ENCODE measurements at regions not wholly inside any gene's neighbourhood (a gene's known extent, or its start where the extent isn't known, plus 50 kb on each side); places are given as distances from the start of the nearest gene placed in this dataset.

DNA sequence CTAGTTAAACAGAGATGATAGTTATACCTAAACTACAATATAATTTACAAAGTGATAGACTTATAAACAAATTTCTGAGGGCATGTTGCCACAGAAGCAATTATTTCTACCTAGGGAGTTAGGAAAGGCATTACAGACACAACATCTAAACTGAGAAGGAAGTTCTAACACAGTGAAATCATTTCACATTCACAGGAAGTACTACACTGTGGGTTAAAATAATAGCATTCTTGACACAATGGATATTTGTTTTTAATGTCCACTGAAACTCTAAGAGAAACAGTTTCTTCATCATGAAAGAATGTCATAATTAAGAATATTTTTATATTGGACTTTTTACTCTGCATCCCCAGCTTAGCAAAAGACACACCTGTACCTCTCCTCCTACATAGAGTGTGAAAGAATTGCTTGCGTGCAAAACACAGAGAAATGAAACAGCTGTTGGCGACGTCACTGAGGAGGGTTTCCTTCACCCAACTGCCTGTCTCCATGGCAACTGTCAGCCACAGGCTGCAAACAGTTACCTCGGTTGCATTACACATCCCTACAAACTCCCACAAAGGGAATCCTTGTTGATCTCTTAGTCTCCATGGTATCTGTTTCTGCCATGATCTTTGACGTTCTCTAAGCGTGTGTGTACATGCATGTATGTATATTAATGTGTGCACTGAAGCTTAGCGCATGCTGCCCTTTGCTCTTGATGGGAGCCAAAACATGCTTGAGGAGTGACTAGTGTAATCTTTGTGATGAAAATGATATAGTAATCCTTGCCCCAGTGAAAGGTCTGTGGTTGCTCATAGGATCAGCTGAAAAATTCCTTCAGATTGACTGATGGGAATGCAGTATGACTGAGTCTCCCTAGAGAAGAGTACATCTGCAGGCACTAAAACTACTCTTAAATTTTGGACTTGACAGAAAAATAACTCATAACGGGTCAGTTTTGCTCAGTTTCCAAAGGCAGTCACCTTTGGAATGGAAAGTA, 168.5 kb downstream of the ACTL7B start:
- peaks cover 11 to 25% (median 17%) of the 10 kb centered on the region in 5 donors for H3K9me3 ChIP-seq (ENCODE audit: control insufficient read depth in 5 of 5, low read length in 5 of 5)
- H3K36me3 ChIP-seq (ENCODE audit: control insufficient read depth in 5 of 5, insufficient read depth in 5 of 5, low read length in 5 of 5), result no peaks in the 10 kb centered on the region
- H3K9ac ChIP-seq (ENCODE audit: low read length in 5 of 5), result no peak overlapping the region
- H3K4me3 ChIP-seq (ENCODE audit: low read depth in 1 of 5, low read length in 5 of 5), result no peak overlapping the region
- H3K27ac ChIP-seq (ENCODE audit: low read depth, low read length), result no peak overlapping the region
- no peaks in the 10 kb centered on the region for H3K4me1 ChIP-seq (ENCODE audit: control insufficient read depth in 5 of 5, insufficient read depth in 5 of 5, low read length in 5 of 5)
- H3K27me3 ChIP-seq (ENCODE audit: control insufficient read depth in 5 of 5, insufficient read depth in 4 of 5, low read length in 5 of 5), result peaks cover 0 to 4% (median 0%) of the 10 kb centered on the region in 5 donors

- H3K9me3 ChIP-seq (ENCODE audit: control insufficient read depth in 5 of 5, low read length in 5 of 5), result peaks cover 11 to 24% (median 17%) of the 10 kb centered on the region in 5 donors
- no peak overlapping the region for H3K27ac ChIP-seq (ENCODE audit: low read depth, low read length)
- H3K4me3 ChIP-seq (ENCODE audit: low read depth in 1 of 5, low read length in 5 of 5), result no peak overlapping the region
- H3K36me3 ChIP-seq (ENCODE audit: control insufficient read depth in 5 of 5, insufficient read depth in 5 of 5, low read length in 5 of 5), result no peaks in the 10 kb centered on the region
- peaks cover 0 to 4% (median 0%) of the 10 kb centered on the region in 5 donors for H3K27me3 ChIP-seq (ENCODE audit: control insufficient read depth in 5 of 5, insufficient read depth in 4 of 5, low read length in 5 of 5)
- no peaks in the 10 kb centered on the region for H3K4me1 ChIP-seq (ENCODE audit: control insufficient read depth in 5 of 5, insufficient read depth in 5 of 5, low read length in 5 of 5)
- no peak overlapping the region for H3K9ac ChIP-seq (ENCODE audit: low read length in 5 of 5)
Measured at GRCh38 chr9:108684288-108685025, 171.3 kb downstream of the ACTL7B start.

DNA sequence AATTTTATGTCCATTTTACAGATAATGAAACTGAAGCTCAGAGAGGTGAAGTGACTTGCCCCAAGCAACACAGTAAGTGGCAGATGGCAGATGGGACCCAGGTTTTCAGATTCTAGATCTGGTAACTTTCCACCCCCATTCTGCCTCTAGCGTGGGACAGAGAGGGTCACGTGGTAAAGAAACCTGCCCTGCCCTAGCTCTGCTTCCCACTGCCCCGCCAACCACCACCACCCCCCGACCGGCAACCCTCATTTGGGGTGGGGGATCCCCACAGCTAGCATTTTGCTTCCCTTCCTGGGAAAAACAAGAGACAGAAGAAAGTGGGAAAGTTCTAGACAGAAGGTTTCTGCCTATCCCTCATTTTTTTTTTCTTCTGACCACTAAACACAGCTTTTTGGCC, 172.5 kb downstream of the ACTL7B start:
- Histone ChIP-seq H3K4me1 (ENCODE audit: control insufficient read depth in 5 of 5, insufficient read depth in 5 of 5, low read length in 5 of 5) (no peaks in the 10 kb centered on the region), H3K27me3 (ENCODE audit: control insufficient read depth in 5 of 5, insufficient read depth in 4 of 5, low read length in 5 of 5) (peaks cover 0 to 4% (median 0%) of the 10 kb centered on the region in 5 donors), H3K27ac (ENCODE audit: low read depth, low read length) (no peak overlapping the region), H3K9ac (ENCODE audit: low read length in 5 of 5) (no peak overlapping the region), H3K4me3 (ENCODE audit: low read depth in 1 of 5, low read length in 5 of 5) (no peak overlapping the region), H3K9me3 (ENCODE audit: control insufficient read depth in 5 of 5, low read length in 5 of 5) (peaks cover 9 to 20% (median 17%) of the 10 kb centered on the region in 5 donors), H3K36me3 (ENCODE audit: control insufficient read depth in 5 of 5, insufficient read depth in 5 of 5, low read length in 5 of 5) (no peaks in the 10 kb centered on the region)

GRCh38 chr9:108681851-108682590, 173.8 kb downstream of the ACTL7B start:
- Histone ChIP-seq H3K9me3 (ENCODE audit: control insufficient read depth in 5 of 5, low read length in 5 of 5) (peaks cover 9 to 14% (median 9%) of the 10 kb centered on the region in 5 donors), H3K36me3 (ENCODE audit: control insufficient read depth in 5 of 5, insufficient read depth in 5 of 5, low read length in 5 of 5) (no peaks in the 10 kb centered on the region), H3K27ac (ENCODE audit: low read depth, low read length) (no peak overlapping the region), H3K9ac (ENCODE audit: low read length in 5 of 5) (no peak overlapping the region), H3K4me1 (ENCODE audit: control insufficient read depth in 5 of 5, insufficient read depth in 5 of 5, low read length in 5 of 5) (no peaks in the 10 kb centered on the region), H3K4me3 (ENCODE audit: low read depth in 1 of 5, low read length in 5 of 5) (no peak overlapping the region), H3K27me3 (ENCODE audit: control insufficient read depth in 5 of 5, insufficient read depth in 4 of 5, low read length in 5 of 5) (no peaks in the 10 kb centered on the region)

GRCh38 chr9:108680946-108681345, 174.8 kb downstream of the ACTL7B start:
- H3K27ac ChIP-seq (ENCODE audit: low read depth, low read length), result no peak overlapping the region
- no peaks in the 10 kb centered on the region for H3K4me1 ChIP-seq (ENCODE audit: control insufficient read depth in 5 of 5, insufficient read depth in 5 of 5, low read length in 5 of 5)
- H3K36me3 ChIP-seq (ENCODE audit: control insufficient read depth in 5 of 5, insufficient read depth in 5 of 5, low read length in 5 of 5), result no peaks in the 10 kb centered on the region
- no peaks in the 10 kb centered on the region for H3K27me3 ChIP-seq (ENCODE audit: control insufficient read depth in 5 of 5, insufficient read depth in 4 of 5, low read length in 5 of 5)
- no peak overlapping the region for H3K9ac ChIP-seq (ENCODE audit: low read length in 5 of 5)
- no peak overlapping the region for H3K4me3 ChIP-seq (ENCODE audit: low read depth in 1 of 5, low read length in 5 of 5)
- peaks cover 0 to 4% (median 0%) of the 10 kb centered on the region in 5 donors for H3K9me3 ChIP-seq (ENCODE audit: control insufficient read depth in 5 of 5, low read length in 5 of 5)

- H3K27me3 ChIP-seq (ENCODE audit: control insufficient read depth in 5 of 5, insufficient read depth in 4 of 5, low read length in 5 of 5), result peaks cover 0 to 3% (median 0%) of the 10 kb centered on the region in 5 donors
- H3K4me3 ChIP-seq (ENCODE audit: low read depth in 1 of 5, low read length in 5 of 5), result no peak overlapping the region
- no peaks in the 10 kb centered on the region for H3K4me1 ChIP-seq (ENCODE audit: control insufficient read depth in 5 of 5, insufficient read depth in 5 of 5, low read length in 5 of 5)
- no peak overlapping the region for H3K9ac ChIP-seq (ENCODE audit: low read length in 5 of 5)
- no peak overlapping the region for H3K27ac ChIP-seq (ENCODE audit: low read depth, low read length)
- H3K9me3 ChIP-seq (ENCODE audit: control insufficient read depth in 5 of 5, low read length in 5 of 5), result no peaks in the 10 kb centered on the region
- H3K36me3 ChIP-seq (ENCODE audit: control insufficient read depth in 5 of 5, insufficient read depth in 5 of 5, low read length in 5 of 5), result no peaks in the 10 kb centered on the region
Measured at GRCh38 chr9:108677776-108678175, 178.0 kb downstream of the ACTL7B start.

- H3K4me1 ChIP-seq (ENCODE audit: control insufficient read depth in 5 of 5, insufficient read depth in 5 of 5, low read length in 5 of 5), result no peaks in the 10 kb centered on the region
- H3K27me3 ChIP-seq (ENCODE audit: control insufficient read depth in 5 of 5, insufficient read depth in 4 of 5, low read length in 5 of 5), result peaks cover 0 to 3% (median 0%) of the 10 kb centered on the region in 5 donors
- no peak overlapping the region for H3K9ac ChIP-seq (ENCODE audit: low read length in 5 of 5)
- H3K27ac ChIP-seq (ENCODE audit: low read depth, low read length), result no peak overlapping the region
- no peaks in the 10 kb centered on the region for H3K36me3 ChIP-seq (ENCODE audit: control insufficient read depth in 5 of 5, insufficient read depth in 5 of 5, low read length in 5 of 5)
- H3K4me3 ChIP-seq (ENCODE audit: low read depth in 1 of 5, low read length in 5 of 5), result no peak overlapping the region
- H3K9me3 ChIP-seq (ENCODE audit: control insufficient read depth in 5 of 5, low read length in 5 of 5), result no peaks in the 10 kb centered on the region
Measured at GRCh38 chr9:108676355-108676754, 179.4 kb downstream of the ACTL7B start.

DNA sequence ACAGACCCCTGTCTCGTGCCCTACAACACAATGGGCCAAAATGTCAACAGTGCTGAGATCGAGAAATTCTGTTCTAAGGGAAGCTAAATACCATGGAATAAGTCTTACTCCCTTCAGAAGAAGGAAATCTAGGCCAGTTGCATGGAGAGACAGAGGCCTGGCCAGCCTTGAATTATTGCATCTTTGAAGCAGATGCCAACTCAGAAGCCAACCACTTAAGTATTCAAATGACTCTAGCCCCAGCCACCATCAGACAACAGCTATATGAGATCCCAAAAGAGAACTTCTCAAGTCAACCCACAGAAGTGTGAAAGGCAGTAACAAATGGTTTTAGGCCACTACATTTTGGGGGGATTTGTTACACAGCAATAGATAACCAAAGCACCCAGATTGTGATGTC, 180.1 kb downstream of the ACTL7B start:
- Histone ChIP-seq H3K4me1 (ENCODE audit: control insufficient read depth in 5 of 5, insufficient read depth in 5 of 5, low read length in 5 of 5) (no peaks in the 10 kb centered on the region), H3K27ac (ENCODE audit: low read depth, low read length) (no peak overlapping the region), H3K27me3 (ENCODE audit: control insufficient read depth in 5 of 5, insufficient read depth in 4 of 5, low read length in 5 of 5) (peaks cover 0 to 3% (median 0%) of the 10 kb centered on the region in 5 donors), H3K9me3 (ENCODE audit: control insufficient read depth in 5 of 5, low read length in 5 of 5) (no peaks in the 10 kb centered on the region), H3K36me3 (ENCODE audit: control insufficient read depth in 5 of 5, insufficient read depth in 5 of 5, low read length in 5 of 5) (no peaks in the 10 kb centered on the region), H3K9ac (ENCODE audit: low read length in 5 of 5) (no peak overlapping the region), H3K4me3 (ENCODE audit: low read depth in 1 of 5, low read length in 5 of 5) (no peak overlapping the region)

DNA sequence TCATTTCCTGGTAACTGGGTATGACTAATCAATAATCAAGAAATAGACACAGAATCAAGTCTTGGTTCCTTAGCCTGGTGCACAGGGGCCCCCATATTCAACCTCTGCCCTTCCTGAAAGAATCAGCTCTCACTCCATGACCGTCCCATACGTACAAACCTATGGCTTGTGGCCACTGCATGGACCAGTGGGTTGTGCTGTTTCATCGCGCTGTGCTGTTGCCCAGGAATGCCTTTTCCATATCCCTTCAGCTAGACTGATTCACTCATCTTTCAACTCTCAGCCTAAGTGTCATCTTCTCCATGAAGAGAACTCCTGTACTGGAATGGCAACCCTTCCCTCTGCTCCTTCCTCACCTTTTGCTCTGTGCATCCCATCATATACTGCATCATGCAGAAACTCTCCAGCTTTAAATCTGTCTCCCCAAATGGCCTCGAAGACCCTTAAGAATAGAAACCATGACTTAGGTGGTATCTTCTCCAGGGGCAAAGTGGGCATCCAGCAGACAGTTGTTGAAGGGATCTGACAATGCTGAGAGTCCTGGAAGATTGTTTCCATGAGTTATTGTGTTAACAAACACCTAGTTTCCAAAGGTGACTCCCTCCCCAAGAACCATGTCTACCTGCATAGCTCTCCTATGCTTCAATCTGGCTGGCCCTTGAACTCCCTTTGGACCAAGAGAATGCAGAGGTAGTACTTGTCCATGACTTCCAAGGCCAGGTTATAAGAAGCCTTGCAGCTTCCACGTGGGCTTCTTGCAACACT, 180.8 kb downstream of the ACTL7B start:
- Histone ChIP-seq H3K36me3 (ENCODE audit: control insufficient read depth in 5 of 5, insufficient read depth in 5 of 5, low read length in 5 of 5) (no peaks in the 10 kb centered on the region), H3K9me3 (ENCODE audit: control insufficient read depth in 5 of 5, low read length in 5 of 5) (no peaks in the 10 kb centered on the region), H3K4me3 (ENCODE audit: low read depth in 1 of 5, low read length in 5 of 5) (no peak overlapping the region), H3K27ac (ENCODE audit: low read depth, low read length) (no peak overlapping the region), H3K27me3 (ENCODE audit: control insufficient read depth in 5 of 5, insufficient read depth in 4 of 5, low read length in 5 of 5) (peaks cover 0 to 3% (median 0%) of the 10 kb centered on the region in 5 donors), H3K9ac (ENCODE audit: low read length in 5 of 5) (no peak overlapping the region), H3K4me1 (ENCODE audit: control insufficient read depth in 5 of 5, insufficient read depth in 5 of 5, low read length in 5 of 5) (no peaks in the 10 kb centered on the region)

Data from subcutaneous abdominal adipose tissue (tissue), 5 donors.